K562 (cell line): ENCODE measurements at regions not wholly inside any gene's neighbourhood (a gene's known extent, or its start where the extent isn't known, plus 50 kb on each side); places are given as distances from the start of the nearest gene placed in this dataset.

Experiments
- ATAC-seq: fragments of 200-7000 bp; cut with Tn5 transposase; 3 replicates; pipeline ENCODE4 v1.9.1; 2020; ENCODE audit warnings: moderate library complexity
- BruUV-seq: library from RNA; stranded (reverse); fragments of 400-500 nt; replicated peaks from 2 replicates; lab custom pipeline; 2021; lab: Mats Ljungman, UMichigan
- CTCF ChIA-PET: fragments of 300-600 bp; formaldehyde crosslinking; extraction: SDS; loops from one replicate; lab custom pipeline; 2021; ENCODE audit warnings: low intra/inter-chr PET ratio; lab: Yijun Ruan, JAX
- POLR2A ChIA-PET: fragments of 300-600, 350-650 bp; sonication (Branson Sonifier 250); formaldehyde crosslinking; extraction: SDS; loops from one replicate; lab custom pipeline; 2021; ENCODE audit warnings: antibody characterized with exemption, inconsistent platforms; lab: Yijun Ruan, JAX
- DNase-seq, 4 experiments: peaks; one replicate each; pipeline versions ENCODE4 v3.0.0 to v3.0.0-alpha.2; 2011 to 2018; ENCODE audit warnings: low spot score in 3 of 4, mixed read lengths in 3 of 4; ENCODE audit errors: extremely low read depth in 1 of 4
- FAIRE-seq: peaks from 2 replicates; lab custom pipeline; 2011; peaks lifted over from hg19 to GRCh38; lab: Jason Lieb, UNC
- H2AFZ ChIP-seq: 2 replicates; pipeline ENCODE4 v1.6.0; 2011; ENCODE audit warnings: low read depth, low read length, control low read depth, inconsistent platforms
- H3K27ac ChIP-seq: fragments of 200-600 bp; 3 replicates; pipeline ENCODE4 v1.8.0; 2011; ENCODE audit warnings: low read depth, mild to moderate bottlenecking, control low read depth, inconsistent platforms, low read length, moderate library complexity, mixed read lengths; ENCODE audit errors: extremely low read depth
- H3K27me3 ChIP-seq, 2 experiments: fragments of 300-600 bp in 1 of 2; 2 replicates in 1 of 2; 3 replicates in 1 of 2; pipeline versions ENCODE4 v1.6.0 to v1.8.0; 2011; ENCODE audit warnings: inconsistent platforms in 2 of 2, low read length in 2 of 2, mild to moderate bottlenecking in 1 of 2, mixed read lengths in 1 of 2, moderate library complexity in 1 of 2; ENCODE audit not compliant: control insufficient read depth in 2 of 2, insufficient read depth in 2 of 2
- H3K36me3 ChIP-seq: fragments of 300-600 bp; 3 replicates; pipeline ENCODE4 v1.8.0; 2011; ENCODE audit warnings: mild to moderate bottlenecking, low read length, inconsistent platforms; ENCODE audit not compliant: control insufficient read depth, insufficient read depth
- H3K4me1 ChIP-seq, 2 experiments: fragments of 200-600 bp in 1 of 2; replicated peaks in 1 of 2; 2 replicates in 1 of 2; 3 replicates in 1 of 2; pipeline versions ENCODE4 v1.5.1 to v1.8.0; 2011; ENCODE audit warnings: inconsistent platforms in 2 of 2, low read length in 2 of 2, mild to moderate bottlenecking in 1 of 2, mixed read lengths in 1 of 2, moderate library complexity in 1 of 2; ENCODE audit not compliant: control insufficient read depth in 2 of 2, insufficient read depth in 2 of 2
- H3K4me2 ChIP-seq: 2 replicates; pipeline ENCODE4 v1.6.1; 2011; ENCODE audit warnings: low read length, control low read depth, inconsistent platforms, mixed read lengths; ENCODE audit not compliant: insufficient read depth
- H3K4me3 ChIP-seq: fragments of 200-600 bp; sonication (generic), shearing (Covaris generic); 2 replicates; pipeline ENCODE4 v1.5.1; 2016; ENCODE audit warnings: control low read depth, inconsistent platforms
- H3K79me2 ChIP-seq: fragments of 200-600 bp; 3 replicates; pipeline ENCODE4 v1.8.0; 2011; ENCODE audit warnings: low read length, inconsistent platforms; ENCODE audit not compliant: control insufficient read depth, insufficient read depth
- H3K9ac ChIP-seq, 2 experiments: 2 replicates each; pipeline versions ENCODE4 v1.6.0 to v1.6.1; 2011; ENCODE audit warnings: low read depth in 2 of 2, low read length in 2 of 2, control low read depth in 1 of 2, inconsistent platforms in 1 of 2, mild to moderate bottlenecking in 1 of 2, mixed read lengths in 1 of 2; ENCODE audit not compliant: insufficient read depth in 1 of 2
- H3K9me1 ChIP-seq: one replicate; pipeline ENCODE4 v1.6.0; 2011; ENCODE audit warnings: inconsistent platforms, mild to moderate bottlenecking, low read length, moderate library complexity; ENCODE audit not compliant: control insufficient read depth, insufficient read depth
- H3K9me3 ChIP-seq: replicated peaks from 2 replicates; pipeline ENCODE4 v1.5.1; 2011; ENCODE audit warnings: low read depth, low read length, inconsistent platforms; ENCODE audit not compliant: control insufficient read depth, insufficient read depth
- H4K20me1 ChIP-seq: replicated peaks from 2 replicates; pipeline ENCODE4 v1.6.1; 2011; ENCODE audit warnings: low read length, inconsistent platforms, mixed read lengths; ENCODE audit not compliant: control insufficient read depth, insufficient read depth
- KDM4B ChIP-seq, 2 experiments: fragments of 450-650 bp in 1 of 2; sonication (generic) in 1 of 2; IDR thresholded peaks; 2 replicates each; pipeline ENCODE4 v1.6.1; 2016 to 2017; ENCODE audit warnings: borderline replicate concordance in 2 of 2, antibody characterized with exemption in 1 of 2, low read depth in 1 of 2, mild to moderate bottlenecking in 1 of 2
- PCBP2 ChIP-seq: fragments of 200-400 bp; formaldehyde crosslinking; IDR thresholded peaks from 2 replicates; pipeline ENCODE4 v1.6.1; 2018; ENCODE audit warnings: low read length, low read depth, mild to moderate bottlenecking, moderate library complexity; ENCODE audit not compliant: poor library complexity, severe bottlenecking
- SIRT6 ChIP-seq: IDR thresholded peaks from one replicate; pipeline ENCODE4 v1.6.1; 2012; ENCODE audit warnings: low read depth, mild to moderate bottlenecking, control low read depth, inconsistent platforms, low read length, moderate library complexity
- WGBS: fragments of 100-300 bp; shearing (Covaris generic); methylation state at CpG from one replicate; pipeline ENCODE4 v1.1.6; 2016; ENCODE audit warnings: low coverage, mixed read lengths; ENCODE audit not compliant: insufficient coverage; ENCODE audit errors: missing lambda C conversion rate; 5-methylcytosine and 5-hydroxymethylcytosine counted together
- in situ Hi-C: fragments of 300-500 bp; cut with MboI; formaldehyde crosslinking; loops from 4 replicates; pipeline ENCODE4 v1.15.0; 2018; ENCODE audit warnings: inconsistent platforms, mixed read lengths
- intact Hi-C: fragments of 100-400 bp; cut with micrococcal nuclease; formaldehyde crosslinking; loops from 2 replicates; pipeline ENCODE4 v1.14.2; 2022

DNA sequence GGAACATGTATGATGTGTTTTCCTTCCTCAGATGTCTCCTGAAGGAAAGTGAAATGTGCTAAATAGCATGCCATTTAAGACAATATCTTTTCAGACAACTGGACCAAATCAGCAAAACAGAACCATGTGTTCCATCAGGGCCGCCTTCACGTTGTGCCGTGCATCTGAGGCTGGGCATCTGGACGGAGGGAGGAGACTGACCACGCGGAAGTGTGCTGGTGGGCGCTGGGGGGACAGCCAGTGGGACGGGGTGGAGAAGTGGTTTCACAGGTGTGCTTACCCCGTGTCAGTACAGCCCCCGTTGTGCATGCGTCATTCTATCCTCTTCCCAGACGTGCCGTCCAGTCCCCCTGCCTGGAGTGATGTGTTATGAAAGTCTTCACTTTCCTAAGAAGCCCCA lies 342.1 kb upstream of the FAT1 start:
- POLR2A ChIA-PET: no interaction called here
- no peak overlapping the region for H3K4me2 ChIP-seq

DNA sequence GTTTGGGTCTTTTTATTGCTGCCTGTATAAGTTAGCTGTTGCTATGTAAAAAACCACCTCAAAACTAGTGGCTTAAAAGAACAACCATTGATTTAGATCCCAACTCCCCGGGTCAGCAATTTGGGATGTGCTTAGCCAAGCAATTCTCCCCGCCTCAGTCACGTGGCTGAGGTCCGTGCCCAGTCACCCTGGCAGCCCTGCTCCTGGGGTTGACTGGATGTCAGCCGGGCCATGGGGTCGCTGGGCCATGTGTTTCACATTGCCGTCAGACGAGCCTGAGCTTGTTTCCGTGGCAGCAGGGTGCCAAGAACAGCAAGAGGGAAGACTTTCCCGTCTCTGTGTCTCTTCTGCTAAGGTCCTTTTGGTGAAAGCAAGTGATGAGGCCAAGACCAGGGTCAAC lies 345.7 kb upstream of the FAT1 start:
- 1% methylated on average over 10 of the region's 10 CpGs for WGBS
- intact Hi-C loops: loop anchor here (10.0 kb wide), 1 partner anchor 345 kb away; the partner anchor contains the start of gene FAT1

More for the DNA sequence above, 342.1 kb upstream of the FAT1 start:
- Histone ChIP-seq H3K4me1 (no peaks in the 10 kb centered on the region), H3K9me1 (no peaks in the 10 kb centered on the region), H3K9me3 (no peaks in the 10 kb centered on the region), H3K4me3 (no peak overlapping the region), H4K20me1 (no peaks in the 10 kb centered on the region), H2AFZ (no peak overlapping the region), H3K36me3 (no peaks in the 10 kb centered on the region), H3K79me2 (no peaks in the 10 kb centered on the region), H3K27me3 (peaks cover 13 to 30% of the 10 kb centered on the region in 2 experiments; a peak in 4 of 5 replicates), H3K9ac (no peak overlapping the region), H3K27ac (no peak overlapping the region)
- CTCF ChIA-PET: no interaction called here
- in situ Hi-C loops: no loop called here
- FAIRE-seq: no peak
- DNase-seq: no peak
- no peak for ATAC-seq
- intact Hi-C loops: loop anchor here (10.0 kb wide), 1 partner anchor 341 kb away; the partner anchor contains the start of gene FAT1
- WGBS: under 1% methylated on average over 13 of the region's 13 CpGs
- BruUV-seq: no TSS peak
- TF ChIP-seq PCBP2 (no peak), SIRT6 (no peak)

More for the DNA sequence above, 345.7 kb upstream of the FAT1 start:
- no peak overlapping the region for H3K27ac ChIP-seq
- H3K4me1 ChIP-seq: no peaks in the 10 kb centered on the region
- TF ChIP-seq KDM4B (IDR thresholded peaks at IDR 0.05; ENCODE audit: borderline replicate concordance in 2 of 2, low read depth in 1 of 2): no peak
- no peak for DNase-seq
- no peaks in the 10 kb centered on the region for H3K79me2 ChIP-seq
- ChIA-PET POLR2A (interaction anchor here (1.2 kb wide), 1 partner anchor 8 kb away, joined by 4 read pairs; no protein-coding TSS in a partner anchor), CTCF (no interaction called here)
- no peak overlapping the region for H3K9ac ChIP-seq
- H3K4me3 ChIP-seq: no peak overlapping the region
- no peaks in the 10 kb centered on the region for H4K20me1 ChIP-seq
- ATAC-seq: no peak
- H3K36me3 ChIP-seq: no peaks in the 10 kb centered on the region
- in situ Hi-C loops: no loop called here
- H2AFZ ChIP-seq: no peak overlapping the region
- BruUV-seq: no TSS peak
- H3K9me3 ChIP-seq: no peaks in the 10 kb centered on the region
- FAIRE-seq: no peak
- no peaks in the 10 kb centered on the region for H3K9me1 ChIP-seq
- no peak overlapping the region for H3K4me2 ChIP-seq
- H3K27me3 ChIP-seq: peaks cover 7 to 13% of the 10 kb centered on the region in 2 experiments; a peak in 3 of 5 replicates
